ENCODE measurements at regions not wholly inside any gene's neighbourhood (a gene's known extent, or its start where the extent isn't known, plus 50 kb on each side); places are given as distances from the start of the nearest gene placed in this dataset.

GRCh38 chr3:177320765-177321247, 123.5 kb upstream of the TBL1XR1 start:
- TF ChIP-seq CTCF (IDR thresholded peaks at IDR 0.05) = no peak
- no peak for TF ChIP-seq POLR2A (IDR thresholded peaks at IDR 0.05)

Measured in breast epithelium (tissue), 3 donors.